AG09319 (cell line): ENCODE measurements at regions not wholly inside any gene's neighbourhood (a gene's known extent, or its start where the extent isn't known, plus 50 kb on each side); places are given as distances from the start of the nearest gene placed in this dataset.
"Not testable (repeated sequence)": the region's sequence is repeated elsewhere in the genome, so short reads cannot be mapped to it uniquely, and the experiment has no call there.

Source experiments
- DNase-seq: peaks from one replicate; pipeline ENCODE4 v3.0.0-alpha.2; 2010; ENCODE audit warnings: low read depth; ENCODE audit errors: extremely low read depth
- TF ChIP-seq, protein P1 (sequence below): IDR thresholded peaks from 2 replicates; pipeline ENCODE4 v1.5.1; 2011; ENCODE audit warnings: low read depth, mild to moderate bottlenecking, inconsistent platforms, low read length, moderate library complexity

DNA sequence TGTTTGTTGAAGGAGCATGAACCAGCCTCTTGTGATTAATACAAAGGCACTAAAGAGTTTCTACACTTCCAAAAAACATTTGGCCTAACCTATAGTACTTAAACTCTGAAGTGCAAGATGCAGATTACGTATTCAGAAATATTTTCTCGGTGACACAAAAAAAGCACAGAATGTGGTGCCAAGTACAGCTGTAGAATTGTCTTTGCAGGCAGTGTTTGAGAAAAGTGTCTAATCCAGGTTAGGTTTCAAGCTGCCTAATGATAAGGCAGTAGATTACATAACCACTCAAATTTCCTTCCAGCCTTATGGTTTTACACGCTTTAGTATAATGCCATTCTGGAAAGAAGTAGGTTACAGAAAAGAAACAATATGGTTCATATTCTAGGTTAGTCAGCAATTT is 205.2 kb downstream of the KLHL28 start:
- TF ChIP-seq, protein P1, sequence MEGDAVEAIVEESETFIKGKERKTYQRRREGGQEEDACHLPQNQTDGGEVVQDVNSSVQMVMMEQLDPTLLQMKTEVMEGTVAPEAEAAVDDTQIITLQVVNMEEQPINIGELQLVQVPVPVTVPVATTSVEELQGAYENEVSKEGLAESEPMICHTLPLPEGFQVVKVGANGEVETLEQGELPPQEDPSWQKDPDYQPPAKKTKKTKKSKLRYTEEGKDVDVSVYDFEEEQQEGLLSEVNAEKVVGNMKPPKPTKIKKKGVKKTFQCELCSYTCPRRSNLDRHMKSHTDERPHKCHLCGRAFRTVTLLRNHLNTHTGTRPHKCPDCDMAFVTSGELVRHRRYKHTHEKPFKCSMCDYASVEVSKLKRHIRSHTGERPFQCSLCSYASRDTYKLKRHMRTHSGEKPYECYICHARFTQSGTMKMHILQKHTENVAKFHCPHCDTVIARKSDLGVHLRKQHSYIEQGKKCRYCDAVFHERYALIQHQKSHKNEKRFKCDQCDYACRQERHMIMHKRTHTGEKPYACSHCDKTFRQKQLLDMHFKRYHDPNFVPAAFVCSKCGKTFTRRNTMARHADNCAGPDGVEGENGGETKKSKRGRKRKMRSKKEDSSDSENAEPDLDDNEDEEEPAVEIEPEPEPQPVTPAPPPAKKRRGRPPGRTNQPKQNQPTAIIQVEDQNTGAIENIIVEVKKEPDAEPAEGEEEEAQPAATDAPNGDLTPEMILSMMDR, result no peak
- no peak for DNase-seq

DNA sequence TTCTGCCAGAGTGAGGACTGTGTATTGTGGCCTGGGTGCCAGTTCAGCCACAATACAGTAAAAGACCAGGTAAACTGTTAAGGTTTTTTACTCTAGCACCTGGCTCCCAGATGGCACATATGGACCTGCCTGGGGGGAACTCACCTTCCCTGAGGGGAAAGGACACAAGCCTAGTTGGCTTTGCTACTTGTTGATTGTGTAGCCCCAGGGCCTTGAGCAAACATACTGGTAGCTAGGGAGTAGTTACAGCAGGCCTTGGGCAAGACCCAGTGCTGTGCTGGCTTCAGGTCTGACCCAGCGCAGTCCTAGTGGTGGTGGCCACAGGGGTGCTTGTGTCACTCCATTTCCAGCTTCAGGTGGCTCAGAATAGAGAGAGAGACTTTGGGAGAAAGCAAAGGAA is 216.4 kb downstream of the KLHL28 start:
- DNase-seq, result no peak
- TF ChIP-seq, protein P1, result no peak

DNA sequence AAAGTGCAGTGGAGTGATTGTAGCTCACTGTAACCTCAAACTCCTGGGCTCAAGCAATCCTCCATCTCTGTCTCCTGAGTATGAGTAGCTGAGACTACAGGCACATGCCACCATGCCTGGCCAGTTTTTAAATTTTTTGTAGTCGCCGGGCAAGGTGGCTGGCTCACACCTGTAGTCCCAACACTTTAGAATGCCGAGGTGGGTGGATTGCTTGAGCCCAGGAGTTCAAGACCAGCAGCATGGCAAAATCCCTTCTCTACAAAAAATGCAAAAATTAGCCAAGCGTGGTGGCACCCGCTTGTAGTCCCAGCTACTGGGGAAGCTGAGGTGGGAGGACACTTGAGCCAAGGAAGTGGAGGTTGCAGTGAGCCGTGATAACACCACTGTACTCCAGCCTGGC is 219.5 kb downstream of the KLHL28 start:
- DNase-seq, result no peak
- TF ChIP-seq, protein P1, result no peak

DNA sequence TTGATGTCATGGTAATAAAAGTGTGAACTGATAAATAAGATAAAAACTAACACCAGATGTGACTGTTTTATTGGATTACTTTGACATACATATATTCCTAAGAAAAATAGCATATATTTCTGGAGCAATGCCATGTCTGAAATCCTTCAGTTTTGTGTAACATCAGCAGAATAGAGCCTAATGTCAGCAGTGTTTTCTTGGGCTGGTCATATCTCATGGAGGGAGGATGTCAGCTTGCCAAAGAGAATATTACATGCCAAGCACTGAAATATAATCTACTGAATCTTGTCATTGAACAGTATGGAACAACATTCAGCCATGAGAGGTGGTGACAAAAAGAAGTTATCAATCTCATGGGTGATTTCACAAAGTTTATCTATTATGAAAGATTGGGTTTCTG is 220.3 kb downstream of the KLHL28 start:
- DNase-seq, result no peak
- TF ChIP-seq, protein P1, result no peak

DNA sequence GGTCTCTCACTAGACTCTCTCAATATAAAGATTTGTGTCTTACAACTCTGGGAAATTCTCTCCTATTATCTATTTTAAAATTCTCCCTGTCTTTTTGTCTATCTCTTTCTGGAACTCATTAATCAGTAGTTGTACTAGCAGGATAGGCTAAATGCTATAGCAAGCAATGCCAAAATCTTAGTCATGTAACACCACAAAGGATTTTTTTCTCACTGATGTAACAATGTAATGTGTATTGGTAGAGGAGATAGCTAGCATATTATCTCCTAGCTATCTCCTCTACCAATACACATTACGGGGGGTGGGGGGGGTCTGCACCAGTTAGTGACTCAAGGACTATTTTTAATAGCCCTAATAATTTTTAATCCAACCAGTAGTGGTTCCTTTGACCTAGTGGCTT is 225.4 kb downstream of the KLHL28 start:
- no peak for DNase-seq
- TF ChIP-seq, protein P1, result no peak

DNA sequence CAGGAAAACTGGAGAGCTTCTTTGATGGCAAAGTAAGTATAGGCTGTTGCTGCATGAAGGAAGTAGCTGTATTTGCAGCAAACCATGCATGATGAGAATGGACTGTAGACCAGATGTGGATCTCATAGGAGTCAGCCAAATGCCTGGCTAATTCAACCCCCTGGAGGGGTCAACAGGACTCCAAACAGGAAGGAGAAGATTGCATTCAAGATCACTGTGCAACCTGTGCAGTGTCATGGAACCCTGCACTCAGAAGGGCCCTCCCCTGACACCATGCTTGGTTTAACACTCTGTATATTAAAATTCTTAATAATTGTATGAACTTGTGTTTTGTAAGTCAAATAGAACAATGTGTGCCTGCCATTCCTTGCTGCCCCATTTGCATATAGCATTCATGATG is 225.1 kb upstream of the FSCB start:
- no peak for DNase-seq
- TF ChIP-seq, protein P1, result no peak

DNA sequence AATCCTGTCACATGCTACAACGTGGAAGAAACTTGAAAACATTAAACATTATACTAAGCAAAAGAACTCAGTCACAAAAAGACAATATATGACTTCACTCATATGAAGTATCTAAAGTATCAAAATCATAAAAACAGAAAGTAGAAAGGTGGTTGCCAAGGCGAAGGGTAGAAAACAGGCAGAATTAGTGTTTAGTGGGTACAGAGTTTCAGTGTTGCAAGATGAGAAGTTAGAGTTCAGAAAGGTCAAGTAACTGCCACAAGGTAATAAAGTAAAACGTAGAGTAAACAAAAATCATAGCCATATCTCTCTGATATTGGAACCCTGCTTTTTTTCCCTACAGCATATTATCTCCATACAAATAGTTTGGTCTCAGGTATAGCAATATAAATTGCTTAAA is 223.8 kb upstream of the FSCB start:
- no peak for DNase-seq
- TF ChIP-seq, protein P1, result no peak

DNA sequence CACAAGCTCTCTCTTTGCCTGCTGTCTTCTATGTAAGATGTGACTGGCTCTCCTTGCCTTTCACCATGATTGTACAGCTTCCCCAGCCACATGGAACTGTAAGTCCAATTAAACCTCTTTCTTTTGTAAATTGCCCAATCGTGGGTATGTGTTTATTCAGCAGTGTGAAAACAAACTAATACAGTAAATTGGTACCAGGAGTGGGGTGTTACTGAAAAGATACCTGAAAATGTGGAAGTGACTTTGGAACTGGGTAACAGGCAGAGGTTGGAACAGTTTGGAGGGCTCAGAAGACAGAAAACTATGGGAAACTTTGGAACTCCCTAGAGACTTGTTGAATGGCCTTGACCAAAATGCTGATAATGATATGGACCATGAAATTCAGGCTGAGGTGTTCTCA is 214.3 kb upstream of the FSCB start:
- not testable (repeated sequence) for DNase-seq
